H1 (cell line): ENCODE measurements at regions not wholly inside any gene's neighbourhood (a gene's known extent, or its start where the extent isn't known, plus 50 kb on each side); places are given as distances from the start of the nearest gene placed in this dataset.

ENCODE experiments used
- CTCF ChIA-PET: fragments of 300-600 bp; sonication (Branson Sonifier 250); formaldehyde crosslinking; loops from one replicate; lab custom pipeline; 2021; ENCODE audit not compliant: partially characterized antibody; lab: Charles Lee
- POLR2A ChIA-PET: fragments of 300-600 bp; sonication (Branson Sonifier 250); formaldehyde crosslinking; loops from one replicate; lab custom pipeline; 2021; ENCODE audit warnings: inconsistent platforms; ENCODE audit not compliant: partially characterized antibody; lab: Charles Lee
- DNase-seq, 2 experiments: peaks; one replicate each; pipeline versions ENCODE4 v3.0.0 to v3.0.0-alpha.2; 2010 to 2022; ENCODE audit warnings: low spot score in 2 of 2, low read depth in 1 of 2, mixed read lengths in 1 of 2
- FAIRE-seq: peaks from 2 replicates; lab custom pipeline; 2011; peaks lifted over from hg19 to GRCh38; lab: Jason Lieb, UNC
- H2AFZ ChIP-seq: 2 replicates; pipeline ENCODE4 v1.8.1; 2012; ENCODE audit warnings: low read length, inconsistent platforms
- H2AK5ac ChIP-seq: 2 replicates; pipeline ENCODE4 v1.6.1; 2013; ENCODE audit warnings: low read depth, low read length
- H2BK120ac ChIP-seq: replicated peaks from 2 replicates; pipeline ENCODE3; 2013; ENCODE audit warnings: low read depth, low read length, inconsistent platforms
- H2BK12ac ChIP-seq: 2 replicates; pipeline ENCODE4 v1.6.1; 2013; ENCODE audit warnings: low read depth, low read length
- H2BK15ac ChIP-seq: 2 replicates; pipeline ENCODE4 v1.6.1; 2013; ENCODE audit warnings: low read length
- H2BK20ac ChIP-seq: 2 replicates; pipeline ENCODE4 v1.6.1; 2013; ENCODE audit warnings: low read length
- H2BK5ac ChIP-seq: 2 replicates; pipeline ENCODE4 v1.6.1; 2013; ENCODE audit warnings: low read depth, low read length
- H3K14ac ChIP-seq: 2 replicates; pipeline ENCODE4 v1.6.1; 2013; ENCODE audit warnings: inconsistent platforms; ENCODE audit not compliant: insufficient read length
- H3K18ac ChIP-seq: 2 replicates; pipeline ENCODE4 v1.6.1; 2013; ENCODE audit warnings: low read length; ENCODE audit errors: extremely low read depth
- H3K23ac ChIP-seq: 2 replicates; pipeline ENCODE4 v1.6.1; 2013; ENCODE audit warnings: inconsistent platforms; ENCODE audit not compliant: insufficient read length
- H3K23me2 ChIP-seq: 2 replicates; pipeline ENCODE4 v1.6.1; 2013; ENCODE audit warnings: low read depth, low read length
- H3K27ac ChIP-seq: 2 replicates; pipeline ENCODE4 v1.6.1; 2011; ENCODE audit warnings: low read depth, low read length, inconsistent platforms
- H3K27me3 ChIP-seq, 4 experiments: replicated peaks in 1 of 4; 1 replicate in 1 of 4; 2 replicates in 3 of 4; pipeline versions ENCODE4 v1.6.1 to v1.8.1; 2011 to 2013; ENCODE audit warnings: low read length in 3 of 4, mild to moderate bottlenecking in 3 of 4, inconsistent platforms in 2 of 4, mixed read lengths in 2 of 4, moderate library complexity in 1 of 4; ENCODE audit not compliant: control insufficient read depth in 3 of 4, insufficient read depth in 3 of 4; ENCODE audit errors: extremely low read depth in 1 of 4
- H3K36me3 ChIP-seq, 4 experiments: 2 replicates each; pipeline versions ENCODE4 v1.6.1 to v1.8.1; 2011 to 2013; ENCODE audit warnings: mild to moderate bottlenecking in 4 of 4, low read length in 3 of 4, moderate library complexity in 2 of 4, control low read depth in 1 of 4, inconsistent platforms in 1 of 4; ENCODE audit not compliant: insufficient read depth in 4 of 4, control insufficient read depth in 2 of 4
- H3K4ac ChIP-seq: replicated peaks from 2 replicates; pipeline ENCODE3; 2013; ENCODE audit warnings: low read length, low read depth, mixed read lengths, inconsistent platforms; ENCODE audit not compliant: insufficient read length
- H3K4me1 ChIP-seq, 4 experiments: replicated peaks in 1 of 4; 1 replicate in 1 of 4; 2 replicates in 3 of 4; pipeline versions ENCODE4 v1.6.1 to v1.8.1; 2011 to 2013; ENCODE audit warnings: low read length in 3 of 4, inconsistent platforms in 2 of 4, mixed read lengths in 1 of 4; ENCODE audit not compliant: insufficient read depth in 4 of 4, control insufficient read depth in 3 of 4
- H3K4me2 ChIP-seq, 2 experiments: 2 replicates each; pipeline versions ENCODE4 v1.6.1 to v1.8.1; 2011 to 2013; ENCODE audit warnings: low read depth in 2 of 2, low read length in 2 of 2, control low read depth in 1 of 2, inconsistent platforms in 1 of 2, mild to moderate bottlenecking in 1 of 2; ENCODE audit not compliant: insufficient read depth in 1 of 2
- H3K4me3 ChIP-seq, 4 experiments: fragments of 200-600, 300-600 bp in 1 of 4; sonication (generic), shearing (Covaris generic), sonication (Bioruptor Twin) in 1 of 4; 2 replicates each; pipeline versions ENCODE4 v1.5.1 to v1.8.1; 2011 to 2016; ENCODE audit warnings: low read length in 4 of 4, low read depth in 3 of 4, control low read depth in 2 of 4, inconsistent platforms in 2 of 4, mild to moderate bottlenecking in 2 of 4, mixed read lengths in 1 of 4, moderate library complexity in 1 of 4; ENCODE audit not compliant: insufficient read depth in 2 of 4; ENCODE audit errors: extremely low read depth in 1 of 4
- H3K56ac ChIP-seq: replicated peaks from 2 replicates; pipeline ENCODE3; 2013; ENCODE audit warnings: low read depth, mild to moderate bottlenecking, mixed read lengths, low read length, inconsistent platforms; ENCODE audit not compliant: insufficient read length
- H3K79me1 ChIP-seq: 2 replicates; pipeline ENCODE4 v1.6.1; 2013; ENCODE audit warnings: low read depth, low read length, control low read depth
- H3K79me2 ChIP-seq, 2 experiments: 2 replicates each; pipeline versions ENCODE4 v1.6.1 to v1.8.1; 2012 to 2013; ENCODE audit warnings: low read length in 2 of 2, mild to moderate bottlenecking in 2 of 2, inconsistent platforms in 1 of 2; ENCODE audit not compliant: insufficient read depth in 2 of 2, control insufficient read depth in 1 of 2
- H3K9ac ChIP-seq, 4 experiments: replicated peaks in 1 of 4; 1 replicate in 1 of 4; 2 replicates in 3 of 4; pipeline versions ENCODE4 v1.6.1 to v1.8.1; 2011 to 2013; ENCODE audit warnings: low read depth in 3 of 4, low read length in 3 of 4, control low read depth in 2 of 4, mild to moderate bottlenecking in 2 of 4, moderate library complexity in 2 of 4, inconsistent platforms in 1 of 4; ENCODE audit errors: extremely low read depth in 1 of 4
- H3K9me3 ChIP-seq, 2 experiments: 2 replicates each; pipeline versions ENCODE4 v1.6.1 to v1.8.1; 2012 to 2013; ENCODE audit warnings: mild to moderate bottlenecking in 2 of 2, moderate library complexity in 2 of 2, control low read depth in 1 of 2, inconsistent platforms in 1 of 2, low read depth in 1 of 2, low read length in 1 of 2, mixed read lengths in 1 of 2; ENCODE audit not compliant: insufficient read depth in 2 of 2
- H4K20me1 ChIP-seq, 2 experiments: replicated peaks in 1 of 2; 2 replicates each; pipeline versions ENCODE3 to v1.8.1; 2011 to 2013; ENCODE audit warnings: inconsistent platforms in 2 of 2, low read length in 2 of 2, mild to moderate bottlenecking in 1 of 2; ENCODE audit not compliant: insufficient read depth in 2 of 2, control insufficient read depth in 1 of 2
- H4K5ac ChIP-seq: 2 replicates; pipeline ENCODE4 v1.6.1; 2013; ENCODE audit warnings: low read length, low read depth, mixed read lengths, inconsistent platforms; ENCODE audit not compliant: insufficient read length
- H4K8ac ChIP-seq: 2 replicates; pipeline ENCODE4 v1.8.0; 2013; ENCODE audit warnings: mild to moderate bottlenecking, moderate library complexity, low read length, inconsistent platforms; ENCODE audit not compliant: insufficient read depth; ENCODE audit errors: extremely low read depth
- H4K91ac ChIP-seq: replicated peaks from 2 replicates; pipeline ENCODE3; 2013; ENCODE audit warnings: low read length, mixed read lengths, inconsistent platforms; ENCODE audit not compliant: insufficient read length
- EZH2 ChIP-seq: fragments of 200-600 bp; sonication (generic); IDR thresholded peaks from 2 replicates; pipeline ENCODE4 v1.7.1; 2012; ENCODE audit warnings: low read depth, mild to moderate bottlenecking, moderate library complexity, low read length, inconsistent platforms; ENCODE audit not compliant: severe bottlenecking
- GABPA ChIP-seq: IDR thresholded peaks from 2 replicates; pipeline ENCODE4 v1.6.1; 2011; ENCODE audit warnings: mild to moderate bottlenecking, low read length, moderate library complexity, borderline replicate concordance; ENCODE audit not compliant: insufficient read depth
- HDAC6 ChIP-seq: IDR thresholded peaks from one replicate; pipeline ENCODE4 v1.7.1; 2012; ENCODE audit warnings: low read depth, mild to moderate bottlenecking, inconsistent platforms, low read length, moderate library complexity
- KDM4A ChIP-seq: IDR thresholded peaks from one replicate; pipeline ENCODE4 v1.7.1; 2012; ENCODE audit warnings: low read depth, mild to moderate bottlenecking, moderate library complexity, low read length, inconsistent platforms; ENCODE audit not compliant: severe bottlenecking
- NRF1 ChIP-seq: IDR thresholded peaks from 2 replicates; pipeline ENCODE4 v1.6.1; 2011; ENCODE audit warnings: mild to moderate bottlenecking, low read depth, low read length, improper control_type of control experiment
- PHF8 ChIP-seq: fragments of 200-600 bp; sonication (generic); conservative IDR thresholded peaks from 2 replicates; pipeline ENCODE4 v1.7.1; 2012; ENCODE audit warnings: low read depth, mild to moderate bottlenecking, inconsistent platforms, low read length, moderate library complexity
- SIX5 ChIP-seq: IDR thresholded peaks from 2 replicates; pipeline ENCODE4 v1.6.1; 2011; ENCODE audit warnings: mild to moderate bottlenecking, low read depth, low read length
- SUZ12 ChIP-seq: fragments of 200-600 bp; sonication (generic); IDR thresholded peaks from 2 replicates; pipeline ENCODE4 v1.6.1; 2012; ENCODE audit warnings: mild to moderate bottlenecking, inconsistent platforms, low read length, moderate library complexity, mixed read lengths
- TAF1 ChIP-seq: IDR thresholded peaks from 2 replicates; pipeline ENCODE4 v1.6.1; 2011; ENCODE audit warnings: mild to moderate bottlenecking, low read depth, low read length
- TBP ChIP-seq: IDR thresholded peaks from 2 replicates; pipeline ENCODE4 v1.6.1; 2011; ENCODE audit warnings: low read depth, low read length, improper control_type of control experiment
- TEAD4 ChIP-seq: IDR thresholded peaks from 2 replicates; pipeline ENCODE4 v1.6.1; 2012; ENCODE audit warnings: low read depth, low read length, inconsistent platforms, mixed read lengths
- WGBS, 2 experiments: shearing (Covaris generic) in 1 of 2; methylation state at CpG; one replicate each; pipeline versions ENCODE4 v1.1.6 to v1.1.7; 2013 to 2015; ENCODE audit warnings: low lambda C conversion rate in 2 of 2, mixed read lengths in 2 of 2, inconsistent platforms in 1 of 2, low coverage in 1 of 2, missing lambda C conversion rate in 1 of 2; ENCODE audit not compliant: insufficient replicate concordance in 2 of 2, insufficient coverage in 1 of 2, insufficient read length in 1 of 2; ENCODE audit errors: extremely low coverage in 1 of 2, missing lambda C conversion rate in 1 of 2; 5-methylcytosine and 5-hydroxymethylcytosine counted together
- TF ChIP-seq, protein P1 (sequence below): IDR thresholded peaks from 2 replicates; pipeline ENCODE4 v1.6.1; 2011; ENCODE audit warnings: low read depth, mild to moderate bottlenecking, low read length; ENCODE audit not compliant: insufficient read depth

DNA sequence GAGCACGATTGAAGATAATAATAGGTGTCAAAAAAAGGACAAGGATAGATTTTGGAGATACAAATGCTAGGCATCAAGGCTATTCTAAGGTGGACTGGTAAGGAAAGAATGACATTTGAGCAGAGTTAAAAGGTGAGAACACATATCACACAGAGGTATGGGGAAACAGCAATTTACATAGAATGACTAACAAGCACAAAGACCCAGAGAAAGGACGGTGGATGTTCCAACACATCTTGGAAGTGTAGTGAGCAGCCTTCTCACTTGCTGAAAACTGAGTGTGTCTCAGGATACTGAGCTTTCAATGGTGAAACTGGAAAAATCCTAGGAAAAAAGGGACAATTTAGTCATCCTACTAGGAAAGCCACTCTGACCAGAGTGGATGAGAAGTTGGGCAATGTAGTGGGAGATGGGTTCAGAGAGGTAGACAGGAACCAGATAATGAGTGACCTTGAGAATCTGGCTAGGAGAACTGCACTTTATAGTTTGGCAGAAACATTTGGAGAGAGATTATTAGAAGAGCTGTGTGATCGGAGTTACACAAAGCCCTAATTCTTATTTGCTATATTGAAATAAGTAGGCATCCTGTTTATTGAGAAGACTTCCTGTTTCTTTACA lies 706.0 kb downstream of the KCNA4 start:
- Histone ChIP-seq H3K79me1 (no peaks in the 10 kb centered on the region), H4K5ac (no peak overlapping the region)
- CTCF ChIA-PET = no interaction called here

More for the DNA sequence above, 706.0 kb downstream of the KCNA4 start:
- TF ChIP-seq TEAD4 (no peak), SIX5 (no peak), NRF1 (no peak), GABPA (no peak), EZH2 (no peak), HDAC6 (no peak), KDM4A (no peak), SUZ12 (no peak), TAF1 (no peak), PHF8 (no peak), TBP (no peak)
- TF ChIP-seq, protein P1, sequence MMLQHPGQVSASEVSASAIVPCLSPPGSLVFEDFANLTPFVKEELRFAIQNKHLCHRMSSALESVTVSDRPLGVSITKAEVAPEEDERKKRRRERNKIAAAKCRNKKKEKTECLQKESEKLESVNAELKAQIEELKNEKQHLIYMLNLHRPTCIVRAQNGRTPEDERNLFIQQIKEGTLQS = no peak
- H3K56ac ChIP-seq = no peak overlapping the region
- no peak overlapping the region for H3K4ac ChIP-seq
- H2BK12ac ChIP-seq = no peak overlapping the region; the same call in 1 of the 2 replicates
- no peaks in the 10 kb centered on the region for H3K27me3 ChIP-seq
- H4K91ac ChIP-seq = no peak overlapping the region
- DNase-seq (no peak), FAIRE-seq (no peak)
- no peak overlapping the region for H3K9ac ChIP-seq
- no peak overlapping the region for H3K14ac ChIP-seq
- H2AFZ ChIP-seq = no peak overlapping the region
- no peak overlapping the region for H2BK20ac ChIP-seq
- no peak overlapping the region for H3K18ac ChIP-seq
- H3K4me1 ChIP-seq = no peaks in the 10 kb centered on the region
- H3K23ac ChIP-seq = no peak overlapping the region
- WGBS, 2 experiments = 85% methylated on average over 3 of the region's 3 CpGs; no CpG with 5 or more reads in 1 of the 2 experiments
- H2AK5ac ChIP-seq = no peak overlapping the region
- H3K27ac ChIP-seq = no peak overlapping the region
- H2BK5ac ChIP-seq = no peak overlapping the region
- no peak overlapping the region for H2BK120ac ChIP-seq
- no peaks in the 10 kb centered on the region for H3K23me2 ChIP-seq
- no peak overlapping the region for H3K4me3 ChIP-seq
- H4K20me1 ChIP-seq = no peaks in the 10 kb centered on the region
- no peaks in the 10 kb centered on the region for H3K36me3 ChIP-seq
- POLR2A ChIA-PET = no interaction called here
- H3K4me2 ChIP-seq = no peak overlapping the region
- no peaks in the 10 kb centered on the region for H3K79me2 ChIP-seq
- H2BK15ac ChIP-seq = no peak overlapping the region
- no peaks in the 10 kb centered on the region for H3K9me3 ChIP-seq
- H4K8ac ChIP-seq = no peak overlapping the region
